HepG2 (cell line): ENCODE measurements at regions not wholly inside any gene's neighbourhood (a gene's known extent, or its start where the extent isn't known, plus 50 kb on each side); places are given as distances from the start of the nearest gene placed in this dataset.

Experiments used
- ATAC-seq: fragments of 200-7000 bp; cut with Tn5 transposase; 3 replicates; pipeline ENCODE4 v1.9.1; 2020; ENCODE audit warnings: mild to moderate bottlenecking, moderate library complexity
- BruUV-seq: library from RNA; stranded (reverse); fragments of 400-500 nt; replicated peaks from 2 replicates; lab custom pipeline; 2021; lab: Mats Ljungman, UMichigan
- CTCF ChIA-PET: fragments of 300-600 bp; formaldehyde crosslinking; extraction: SDS; loops from one replicate; lab custom pipeline; 2021; ENCODE audit warnings: low total read pairs, inconsistent platforms, low intra/inter-chr PET ratio; lab: Yijun Ruan, JAX
- POLR2A ChIA-PET: fragments of 350-600 bp; sonication (Branson Sonifier 250); formaldehyde crosslinking; loops from one replicate; lab custom pipeline; 2020; ENCODE audit warnings: antibody characterized with exemption, inconsistent platforms; lab: Yijun Ruan, JAX
- DNase-seq: peaks from one replicate; pipeline ENCODE4 v3.0.0-alpha.2; 2015; ENCODE audit warnings: low spot score
- FAIRE-seq: peaks from 3 replicates; lab custom pipeline; 2011; peaks lifted over from hg19 to GRCh38; lab: Jason Lieb, UNC
- H2AFZ ChIP-seq: one replicate; pipeline ENCODE4 v1.6.1; 2011; ENCODE audit warnings: low read length, inconsistent platforms
- H3K27ac ChIP-seq: fragments of 300-600 bp; 3 replicates; pipeline ENCODE4 v1.8.0; 2011; ENCODE audit warnings: mixed run types, mild to moderate bottlenecking, mixed read lengths, low read length, inconsistent platforms; ENCODE audit not compliant: insufficient read depth; ENCODE audit errors: extremely low read length
- H3K27me3 ChIP-seq, 2 experiments: fragments of 200-600 bp in 1 of 2; 2 replicates in 1 of 2; 3 replicates in 1 of 2; pipeline versions ENCODE4 v1.6.0 to v1.8.0; 2011; ENCODE audit warnings: low read length in 2 of 2, mild to moderate bottlenecking in 2 of 2, moderate library complexity in 2 of 2, inconsistent platforms in 1 of 2; ENCODE audit not compliant: insufficient read depth in 2 of 2, control insufficient read depth in 1 of 2
- H3K36me3 ChIP-seq, 2 experiments: fragments of 200-600 bp in 1 of 2; replicated peaks in 1 of 2; 2 replicates in 1 of 2; 3 replicates in 1 of 2; pipeline versions ENCODE4 v1.5.1 to v1.8.0; 2011; ENCODE audit warnings: low read length in 2 of 2, inconsistent platforms in 1 of 2; ENCODE audit not compliant: insufficient read depth in 2 of 2, control insufficient read depth in 1 of 2
- H3K4me1 ChIP-seq: 2 replicates; pipeline ENCODE4 v1.5.1; 2012; ENCODE audit warnings: low read length, inconsistent platforms; ENCODE audit not compliant: insufficient read depth
- H3K4me2 ChIP-seq: 2 replicates; pipeline ENCODE4 v1.6.0; 2011; ENCODE audit warnings: low read depth, low read length, inconsistent platforms
- H3K4me3 ChIP-seq, 3 experiments: fragments of 200-600 bp in 1 of 3; sonication (generic), shearing (Covaris generic) in 1 of 3; replicated peaks in 1 of 3; 2 replicates each; pipeline ENCODE4 v1.5.1; 2011 to 2016; ENCODE audit warnings: low read length in 3 of 3, inconsistent platforms in 2 of 3, low read depth in 2 of 3, mild to moderate bottlenecking in 2 of 3, control low read depth in 1 of 3, mixed read lengths in 1 of 3; ENCODE audit not compliant: insufficient read depth in 1 of 3
- H3K79me2 ChIP-seq: one replicate; pipeline ENCODE4 v1.6.1; 2011; ENCODE audit warnings: low read length, inconsistent platforms; ENCODE audit not compliant: insufficient read depth
- H3K9ac ChIP-seq: 2 replicates; pipeline ENCODE4 v1.6.0; 2011; ENCODE audit warnings: mild to moderate bottlenecking, low read depth, low read length, inconsistent platforms; ENCODE audit not compliant: insufficient read depth
- H3K9me3 ChIP-seq: 2 replicates; pipeline ENCODE4 v1.5.1; 2012; ENCODE audit warnings: mild to moderate bottlenecking, low read length
- H4K20me1 ChIP-seq: 2 replicates; pipeline ENCODE4 v1.6.0; 2011; ENCODE audit warnings: inconsistent platforms, mild to moderate bottlenecking, low read length, moderate library complexity; ENCODE audit not compliant: insufficient read depth
- AGO2 ChIP-seq: fragments of 200-400 bp; formaldehyde crosslinking; optimal IDR thresholded peaks from 2 replicates; pipeline ENCODE3; 2017; ENCODE audit warnings: mild to moderate bottlenecking, low read depth, low read length, moderate library complexity
- EED ChIP-seq: sonication (generic); formaldehyde crosslinking; IDR thresholded peaks from 2 replicates; pipeline ENCODE4 v1.5.0; 2020; ENCODE audit warnings: mild to moderate bottlenecking, missing genetic modification reagents
- HDAC2 ChIP-seq: sonication (generic); formaldehyde crosslinking; IDR thresholded peaks from 2 replicates; pipeline ENCODE4 v1.4.0; 2020; ENCODE audit warnings: missing genetic modification reagents
- ISL2 ChIP-seq: sonication (generic); formaldehyde crosslinking; IDR thresholded peaks from 2 replicates; pipeline ENCODE4 v1.5.0; 2020; ENCODE audit warnings: missing genetic modification reagents
- MBD4 ChIP-seq: IDR thresholded peaks from 2 replicates; pipeline ENCODE4 v1.6.1; 2012; ENCODE audit warnings: low read length, inconsistent platforms, borderline replicate concordance
- POLR2G ChIP-seq: fragments of 200-400 bp; formaldehyde crosslinking; IDR thresholded peaks from 2 replicates; pipeline ENCODE4 v1.6.1; 2018; ENCODE audit warnings: mild to moderate bottlenecking, low read depth, low read length, moderate library complexity
- PRDM10 ChIP-seq: sonication (generic); formaldehyde crosslinking; IDR thresholded peaks from 2 replicates; pipeline ENCODE4 v1.4.0; 2020; ENCODE audit warnings: low read depth, missing genetic modification reagents
- PRDM15 ChIP-seq: sonication (generic); formaldehyde crosslinking; IDR thresholded peaks from 2 replicates; pipeline ENCODE4 v1.4.0; 2020; ENCODE audit warnings: missing genetic modification reagents
- SNAI1 ChIP-seq: sonication (generic); formaldehyde crosslinking; IDR thresholded peaks from 2 replicates; pipeline ENCODE4 v1.5.0; 2020; ENCODE audit warnings: mild to moderate bottlenecking, missing genetic modification reagents, borderline replicate concordance
- TFDP1 ChIP-seq: IDR thresholded peaks from 2 replicates; pipeline ENCODE4 v1.6.1; 2016; ENCODE audit warnings: missing compliant biosample characterization, missing genetic modification reagents, borderline replicate concordance
- ZFP36L1 ChIP-seq: sonication (generic); formaldehyde crosslinking; IDR thresholded peaks from 2 replicates; pipeline ENCODE4 v1.8.0; 2022; ENCODE audit warnings: mild to moderate bottlenecking, missing genetic modification reagents, moderate library complexity
- ZNF382 ChIP-seq: sonication (generic); formaldehyde crosslinking; IDR thresholded peaks from 2 replicates; pipeline ENCODE4 v1.5.0; 2020; ENCODE audit warnings: missing genetic modification reagents, mild to moderate bottlenecking, borderline replicate concordance
- ZNF724P ChIP-seq: sonication (generic); formaldehyde crosslinking; IDR thresholded peaks from 2 replicates; pipeline ENCODE4 v1.8.0; 2022; ENCODE audit warnings: missing genetic modification reagents, borderline replicate concordance
- ZNF878 ChIP-seq: sonication (generic); formaldehyde crosslinking; IDR thresholded peaks from 2 replicates; pipeline ENCODE4 v1.8.1; 2023; ENCODE audit warnings: mild to moderate bottlenecking, missing genetic modification reagents, moderate library complexity
- WGBS: methylation state at CpG from one replicate; pipeline ENCODE4 v1.1.6; 2017; ENCODE audit warnings: low lambda C conversion rate; 5-methylcytosine and 5-hydroxymethylcytosine counted together
- in situ Hi-C: cut with HindIII; loops from 2 replicates; pipeline ENCODE4 v1.10.0; 2017; ENCODE audit warnings: low pct_unique_long_range_greater_than_20kb; ENCODE audit not compliant: extremely low pct_ligation_motif_present
- intact Hi-C: fragments of 100-400 bp; cut with micrococcal nuclease; formaldehyde crosslinking; loops from one replicate; pipeline ENCODE4 v1.10.0; 2022; ENCODE audit not compliant: unreplicated experiment

GRCh38 chr13:40290758-40291157 is 375.7 kb downstream of the FOXO1 start:
- Histone ChIP-seq H3K79me2 (no peaks in the 10 kb centered on the region), H3K4me2 (no peak overlapping the region), H3K9ac (no peak overlapping the region), H4K20me1 (no peaks in the 10 kb centered on the region), H2AFZ (no peak overlapping the region), H3K36me3 (no peaks in the 10 kb centered on the region), H3K27me3 (no peaks in the 10 kb centered on the region), H3K9me3 (no peaks in the 10 kb centered on the region), H3K4me3 (no peak overlapping the region), H3K4me1 (peaks cover 2% of the 10 kb centered on the region), H3K27ac (no peak overlapping the region)
- 41% methylated on average over 1 of the region's 1 CpG for WGBS
- ATAC-seq = no peak
- TF ChIP-seq ZFP36L1 (CRISPR knock-in tag) (no peak), ZNF724P (CRISPR knock-in tag) (no peak), SNAI1 (CRISPR knock-in tag) (no peak), ZNF382 (CRISPR knock-in tag) (no peak), AGO2 (no peak), ZNF878 (CRISPR knock-in tag) (no peak), TFDP1 (no peak), ISL2 (CRISPR knock-in tag) (no peak), PRDM15 (no peak), POLR2G (no peak), EED (CRISPR knock-in tag) (no peak), MBD4 (no peak), PRDM10 (no peak), HDAC2 (CRISPR knock-in tag) (no peak)
- intact Hi-C loops (no loop called here), in situ Hi-C loops (no loop called here)
- CTCF ChIA-PET = no interaction called here
- FAIRE-seq = no peak
- no TSS peak for BruUV-seq
- POLR2A ChIA-PET = no interaction called here
- no peak for DNase-seq
